ENCODE measurements at regions not wholly inside any gene's neighbourhood (a gene's known extent, or its start where the extent isn't known, plus 50 kb on each side); places are given as distances from the start of the nearest gene placed in this dataset.

GRCh38 chr1:238764779-238765178 is 621.6 kb upstream of the CHRM3 start:
- BruUV-seq (replicated peaks), result no TSS peak
- Histone ChIP-seq H3K36me3 (ENCODE audit: low read depth) (no peaks in the 10 kb centered on the region), H3K9me3 (ENCODE audit: insufficient read depth, low read depth) (no peaks in the 10 kb centered on the region), H3K9me2 (ENCODE audit: insufficient read depth) (no peaks in the 10 kb centered on the region), H3K4me1 (replicated peaks; ENCODE audit: insufficient read depth) (no peaks in the 10 kb centered on the region), H4K20me1 (ENCODE audit: insufficient read depth) (no peaks in the 10 kb centered on the region), H3K4me3 (no peak overlapping the region), H3K79me2 (ENCODE audit: low read depth) (no peaks in the 10 kb centered on the region), H3K27ac (no peak overlapping the region), H3K4me2 (no peak overlapping the region), H3F3A (ENCODE audit: insufficient read depth, low read depth) (no peaks in the 10 kb centered on the region), H2AFZ (no peak overlapping the region), H3K27me3 (ENCODE audit: insufficient read depth, low read depth) (no peaks in the 10 kb centered on the region)
- ChIA-PET POLR2A (ENCODE audit: unreplicated experiment) (no interaction called here), CTCF (no interaction called here)
- TF ChIP-seq EZH2 (IDR thresholded peaks at IDR 0.05; ENCODE audit: low read depth) (no peak), CTCF (conservative IDR thresholded peaks at IDR 0.05) (no peak)
- intact Hi-C loops (cut with micrococcal nuclease; ENCODE audit: unreplicated experiment), result no loop called here
- no peak for DNase-seq

GRCh38 chr1:238753252-238753651 is 633.1 kb upstream of the CHRM3 start:
- intact Hi-C loops (cut with micrococcal nuclease; ENCODE audit: unreplicated experiment), result no loop called here
- H3K36me3 ChIP-seq (ENCODE audit: low read depth), result no peaks in the 10 kb centered on the region
- no peak for DNase-seq
- no peaks in the 10 kb centered on the region for H4K20me1 ChIP-seq (ENCODE audit: insufficient read depth)
- H2AFZ ChIP-seq, result no peak overlapping the region
- BruUV-seq (replicated peaks), result no TSS peak
- H3K9me3 ChIP-seq (ENCODE audit: insufficient read depth, low read depth), result no peaks in the 10 kb centered on the region
- H3K27ac ChIP-seq, result no peak overlapping the region
- no peaks in the 10 kb centered on the region for H3K4me1 ChIP-seq (replicated peaks; ENCODE audit: insufficient read depth)
- no peak overlapping the region for H3K4me3 ChIP-seq
- no peak for TF ChIP-seq EZH2 (IDR thresholded peaks at IDR 0.05; ENCODE audit: low read depth)
- no peaks in the 10 kb centered on the region for H3K79me2 ChIP-seq (ENCODE audit: low read depth)
- H3K9me2 ChIP-seq (ENCODE audit: insufficient read depth), result no peaks in the 10 kb centered on the region
- no peaks in the 10 kb centered on the region for H3K27me3 ChIP-seq (ENCODE audit: insufficient read depth, low read depth)
- POLR2A ChIA-PET (ENCODE audit: unreplicated experiment), result no interaction called here
- CTCF ChIA-PET, result no interaction called here
- H3K4me2 ChIP-seq, result no peak overlapping the region
- H3F3A ChIP-seq (ENCODE audit: insufficient read depth, low read depth), result no peaks in the 10 kb centered on the region

DNA sequence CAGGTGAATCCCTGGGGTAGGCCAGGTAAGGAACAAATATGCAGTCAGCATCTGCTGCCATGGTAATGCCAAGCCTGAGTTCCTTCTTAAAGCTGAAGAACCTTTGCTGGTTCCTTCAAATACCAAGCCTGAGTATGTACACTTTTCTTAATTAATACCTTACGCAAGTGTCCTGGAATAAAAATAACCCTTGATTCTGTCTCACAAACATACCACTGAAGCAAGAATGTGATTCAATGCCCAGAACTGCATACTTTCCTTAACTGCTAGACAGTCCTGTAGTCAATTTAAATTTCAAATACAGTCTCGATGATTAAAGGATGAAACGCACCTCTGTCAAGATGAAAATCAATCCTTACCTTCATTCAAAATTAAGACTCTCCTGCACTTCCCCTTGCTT is 634.0 kb upstream of the CHRM3 start:
- no peaks in the 10 kb centered on the region for H3K27me3 ChIP-seq (ENCODE audit: insufficient read depth, low read depth)
- no peaks in the 10 kb centered on the region for H3K9me2 ChIP-seq (ENCODE audit: insufficient read depth)
- H3K36me3 ChIP-seq (ENCODE audit: low read depth), result no peaks in the 10 kb centered on the region
- DNase-seq, result no peak
- no peak overlapping the region for H2AFZ ChIP-seq
- CTCF ChIA-PET, result no interaction called here
- H3K9me3 ChIP-seq (ENCODE audit: insufficient read depth, low read depth), result no peaks in the 10 kb centered on the region
- no peaks in the 10 kb centered on the region for H3F3A ChIP-seq (ENCODE audit: insufficient read depth, low read depth)
- POLR2A ChIA-PET (ENCODE audit: unreplicated experiment), result no interaction called here
- no peak overlapping the region for H3K4me2 ChIP-seq
- no peak overlapping the region for H3K27ac ChIP-seq
- H4K20me1 ChIP-seq (ENCODE audit: insufficient read depth), result no peaks in the 10 kb centered on the region
- BruUV-seq (replicated peaks), result no TSS peak
- H3K79me2 ChIP-seq (ENCODE audit: low read depth), result no peaks in the 10 kb centered on the region
- TF ChIP-seq CTCF (conservative IDR thresholded peaks at IDR 0.05) (no peak), EZH2 (IDR thresholded peaks at IDR 0.05; ENCODE audit: low read depth) (no peak)
- H3K4me1 ChIP-seq (replicated peaks; ENCODE audit: insufficient read depth), result no peaks in the 10 kb centered on the region
- intact Hi-C loops (cut with micrococcal nuclease; ENCODE audit: unreplicated experiment), result no loop called here
- no peak overlapping the region for H3K4me3 ChIP-seq

GRCh38 chr1:238745069-238745468 is 641.3 kb upstream of the CHRM3 start:
- H3K36me3 ChIP-seq (ENCODE audit: low read depth), result no peaks in the 10 kb centered on the region
- no peaks in the 10 kb centered on the region for H3K79me2 ChIP-seq (ENCODE audit: low read depth)
- H3K4me1 ChIP-seq (replicated peaks; ENCODE audit: insufficient read depth), result no peaks in the 10 kb centered on the region
- DNase-seq, result no peak
- no peaks in the 10 kb centered on the region for H3K9me2 ChIP-seq (ENCODE audit: insufficient read depth)
- no peaks in the 10 kb centered on the region; the same call in 1 of the 2 replicates for H3K9me3 ChIP-seq (ENCODE audit: insufficient read depth, low read depth)
- H3F3A ChIP-seq (ENCODE audit: insufficient read depth, low read depth), result no peaks in the 10 kb centered on the region
- no peak overlapping the region for H3K4me3 ChIP-seq
- intact Hi-C loops (cut with micrococcal nuclease; ENCODE audit: unreplicated experiment), result no loop called here
- no TSS peak for BruUV-seq (replicated peaks)
- no peak for TF ChIP-seq EZH2 (IDR thresholded peaks at IDR 0.05; ENCODE audit: low read depth)
- TF ChIP-seq CTCF (conservative IDR thresholded peaks at IDR 0.05), result no peak
- CTCF ChIA-PET, result no interaction called here
- POLR2A ChIA-PET (ENCODE audit: unreplicated experiment), result no interaction called here
- H3K4me2 ChIP-seq, result no peak overlapping the region
- H3K27ac ChIP-seq, result no peak overlapping the region
- H2AFZ ChIP-seq, result no peak overlapping the region
- no peaks in the 10 kb centered on the region for H4K20me1 ChIP-seq (ENCODE audit: insufficient read depth)
- H3K27me3 ChIP-seq (ENCODE audit: insufficient read depth, low read depth), result peaks cover 5% of the 10 kb centered on the region; the same call in 1 of the 2 replicates
